ENCODE measurements at regions not wholly inside any gene's neighbourhood (a gene's known extent, or its start where the extent isn't known, plus 50 kb on each side); places are given as distances from the start of the nearest gene placed in this dataset.
"Not testable (repeated sequence)": the region's sequence is repeated elsewhere in the genome, so short reads cannot be mapped to it uniquely, and the experiment has no call there.

GRCh38 chr5:99019812-99020697 lies 91.2 kb upstream of the CHD1 start:
- no peak for DNase-seq (ENCODE audit: low read depth in 2 of 2)

- no peak for DNase-seq (ENCODE audit: low read depth in 2 of 2)
These were observed 90.4 kb upstream of the CHD1 start for GRCh38 chr5:99019254-99019653.

- DNase-seq (ENCODE audit: low read depth in 2 of 2), result no peak
These were observed 81.5 kb upstream of the CHD1 start for GRCh38 chr5:99010294-99010693.

- not testable (repeated sequence) for DNase-seq (ENCODE audit: low read depth in 2 of 2)
These were observed 79.2 kb upstream of the CHD1 start for GRCh38 chr5:99008009-99008408.

GRCh38 chr5:99005506-99005905 lies 76.7 kb upstream of the CHD1 start:
- DNase-seq (ENCODE audit: low read depth in 2 of 2), result no peak

GRCh38 chr5:99004960-99005359 lies 76.2 kb upstream of the CHD1 start:
- no peak for DNase-seq (ENCODE audit: low read depth in 2 of 2)

- no peak for DNase-seq (ENCODE audit: low read depth in 2 of 2)
These were observed 72.1 kb upstream of the CHD1 start for GRCh38 chr5:99000876-99001275.

- no peak for DNase-seq (ENCODE audit: low read depth in 2 of 2)
These were observed 71.4 kb upstream of the CHD1 start for GRCh38 chr5:99000221-99000620.

GRCh38 chr5:98999631-99000030 lies 70.8 kb upstream of the CHD1 start:
- DNase-seq (ENCODE audit: low read depth in 2 of 2), result no peak

- DNase-seq (ENCODE audit: low read depth in 2 of 2), result no peak
These were observed 68.2 kb upstream of the CHD1 start for GRCh38 chr5:98997000-98997399.

GRCh38 chr5:98994611-98995010 lies 65.8 kb upstream of the CHD1 start:
- DNase-seq (ENCODE audit: low read depth in 2 of 2), result no peak

- DNase-seq (ENCODE audit: low read depth in 2 of 2), result no peak
These were observed 64.7 kb upstream of the CHD1 start for GRCh38 chr5:98993512-98993911.

GRCh38 chr5:98992552-98992951 lies 63.7 kb upstream of the CHD1 start:
- no peak for DNase-seq (ENCODE audit: low read depth in 2 of 2)

GRCh38 chr5:98989727-98990126 lies 60.9 kb upstream of the CHD1 start:
- DNase-seq (ENCODE audit: low read depth in 2 of 2), result no peak

GRCh38 chr5:98986587-98986986 lies 57.8 kb upstream of the CHD1 start:
- no peak for DNase-seq (ENCODE audit: low read depth in 2 of 2)

GRCh38 chr5:98982880-98983279 lies 54.1 kb upstream of the CHD1 start:
- DNase-seq (ENCODE audit: low read depth in 2 of 2), result no peak
